HL-60 (cell line): ENCODE measurements at regions not wholly inside any gene's neighbourhood (a gene's known extent, or its start where the extent isn't known, plus 50 kb on each side); places are given as distances from the start of the nearest gene placed in this dataset.
"Not testable (repeated sequence)": the region's sequence is repeated elsewhere in the genome, so short reads cannot be mapped to it uniquely, and the experiment has no call there.

Experiments
- DNase-seq, 2 experiments: peaks; one replicate each; pipeline ENCODE4 v3.0.0-alpha.2; 2010 to 2020; ENCODE audit warnings: low read depth in 1 of 2, low spot score in 1 of 2
- H3K27ac ChIP-seq: fragments of 250-450 bp; sonication (Bioruptor Pico); replicated peaks from 2 replicates; pipeline ENCODE4 v1.5.1; 2020; ENCODE audit warnings: mild to moderate bottlenecking, moderate library complexity
- H3K27me3 ChIP-seq: fragments of 250-450 bp; sonication (Bioruptor Pico); 2 replicates; pipeline ENCODE4 v1.5.1; 2021; ENCODE audit warnings: mild to moderate bottlenecking, moderate library complexity; ENCODE audit not compliant: insufficient read depth, poor library complexity, severe bottlenecking
- H3K4me3 ChIP-seq: replicated peaks from 2 replicates; pipeline ENCODE4 v1.5.1; 2011; ENCODE audit warnings: mild to moderate bottlenecking, control low read depth, low read length; ENCODE audit not compliant: insufficient read depth
- CTCF ChIP-seq: IDR thresholded peaks from one replicate; pipeline ENCODE4 v1.5.1; 2011; ENCODE audit warnings: low read length, control low read depth, inconsistent platforms; ENCODE audit not compliant: insufficient read depth
- GABPA ChIP-seq: IDR thresholded peaks from 2 replicates; pipeline ENCODE4 v1.6.1; 2012; ENCODE audit warnings: low read depth
- POLR2AphosphoS5 ChIP-seq: IDR thresholded peaks from 2 replicates; pipeline ENCODE4 v1.6.1; 2012; ENCODE audit warnings: low read depth
- REST ChIP-seq: IDR thresholded peaks from 2 replicates; pipeline ENCODE4 v1.6.1; 2012; ENCODE audit warnings: low read depth; ENCODE audit not compliant: insufficient replicate concordance
- SPI1 ChIP-seq: IDR thresholded peaks from 2 replicates; pipeline ENCODE4 v1.6.1; 2012; ENCODE audit warnings: low read depth, mild to moderate bottlenecking, borderline replicate concordance

GRCh38 chr16:77046206-77046605, 144.8 kb upstream of the MON1B start:
- TF ChIP-seq SPI1 (no peak), GABPA (no peak), CTCF (no peak), REST (no peak), POLR2AphosphoS5 (no peak)
- DNase-seq, result no peak
- H3K4me3 ChIP-seq, result no peak overlapping the region
- no peaks in the 10 kb centered on the region for H3K27me3 ChIP-seq
- no peak overlapping the region for H3K27ac ChIP-seq

GRCh38 chr16:77048085-77048484, 142.9 kb upstream of the MON1B start:
- DNase-seq, result no peak
- Histone ChIP-seq H3K27ac (no peak overlapping the region), H3K27me3 (no peaks in the 10 kb centered on the region), H3K4me3 (no peak overlapping the region)
- TF ChIP-seq POLR2AphosphoS5 (no peak), REST (no peak), CTCF (no peak), GABPA (no peak), SPI1 (no peak)

GRCh38 chr16:77049577-77049976, 141.4 kb upstream of the MON1B start:
- no peak for DNase-seq
- TF ChIP-seq GABPA (no peak), CTCF (no peak), REST (no peak), SPI1 (no peak), POLR2AphosphoS5 (no peak)
- H3K27ac ChIP-seq, result no peak overlapping the region

GRCh38 chr16:77056597-77056996, 134.4 kb upstream of the MON1B start:
- H3K27ac ChIP-seq, result not testable (repeated sequence)

More at GRCh38 chr16:77049577-77049976, 141.4 kb upstream of the MON1B start:
- no peaks in the 10 kb centered on the region for H3K27me3 ChIP-seq
- no peak overlapping the region for H3K4me3 ChIP-seq

More at GRCh38 chr16:77056597-77056996, 134.4 kb upstream of the MON1B start:
- H3K4me3 ChIP-seq, DNase-seq, H3K27me3 ChIP-seq: not testable (repeated sequence)
